Activated effector memory CD4-positive, alpha-beta T cell treated with Interleukin-2 at 50 U/mL for 16 hours (primary cell): ENCODE measurements at regions not wholly inside any gene's neighbourhood (a gene's known extent, or its start where the extent isn't known, plus 50 kb on each side); places are given as distances from the start of the nearest gene placed in this dataset.
"Not testable (repeated sequence)": the region's sequence is repeated elsewhere in the genome, so short reads cannot be mapped to it uniquely, and the experiment has no call there.

Experiments used
- DNase-seq: peaks from one replicate; pipeline ENCODE4 v3.0.0-alpha.2; 2020

DNA sequence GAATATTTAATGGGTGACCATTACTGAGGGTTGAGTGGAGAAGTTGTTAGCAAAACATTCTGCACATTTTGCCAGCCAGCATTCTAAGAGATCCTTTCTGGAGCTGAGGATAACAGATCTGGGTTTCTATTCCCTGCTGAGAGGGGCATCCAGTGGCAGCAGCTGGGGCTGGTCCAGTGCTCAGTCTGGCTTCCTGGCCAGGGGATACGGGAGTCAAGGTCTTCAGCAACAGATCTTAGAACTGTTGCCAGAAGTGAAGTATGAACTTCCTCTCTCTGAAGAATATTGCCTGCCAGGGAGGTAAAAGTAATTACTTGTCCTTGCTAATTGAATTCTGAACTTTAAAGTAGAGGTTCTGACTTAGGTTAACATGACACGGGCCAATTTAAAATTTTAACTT, 568.4 kb downstream of the REEP3 start:
- no peak for DNase-seq

DNA sequence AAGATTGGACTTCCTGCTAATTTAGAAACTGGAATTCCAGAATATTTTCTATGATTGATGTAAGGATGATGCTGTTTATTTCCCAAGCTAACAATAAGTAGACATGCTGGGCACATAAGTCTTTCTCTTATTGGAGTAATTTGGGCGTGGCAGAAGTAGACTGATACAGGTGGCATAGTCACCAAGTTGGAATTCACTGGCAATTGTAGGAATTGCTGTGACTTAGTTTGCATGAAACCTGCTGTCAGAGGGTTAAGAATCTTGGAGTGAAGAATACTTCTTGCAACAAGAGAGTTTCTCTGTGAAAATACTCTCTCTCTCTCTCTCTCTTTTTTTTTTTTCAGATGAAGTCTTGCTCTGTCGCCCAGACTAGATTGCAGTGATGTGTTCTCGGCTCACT, 569.7 kb downstream of the REEP3 start:
- DNase-seq, result no peak

DNA sequence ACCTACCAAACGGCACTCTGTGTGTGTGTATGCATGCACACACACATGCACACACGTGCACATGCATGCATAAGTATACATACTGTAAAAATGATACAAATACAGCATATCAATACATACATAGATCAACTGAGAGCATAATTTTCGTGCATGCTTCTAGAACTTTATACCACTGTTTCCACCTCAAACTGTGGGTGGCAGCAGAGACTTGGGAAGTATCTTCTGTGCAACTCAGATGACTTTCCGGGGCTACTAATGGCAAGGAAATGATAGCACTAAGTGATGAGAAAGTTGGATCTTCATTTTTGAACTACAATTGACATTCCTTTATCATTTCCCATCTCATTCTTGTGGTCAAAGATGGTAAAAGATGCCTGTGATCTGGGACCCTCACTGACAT, 570.7 kb downstream of the REEP3 start:
- DNase-seq, result no peak

DNA sequence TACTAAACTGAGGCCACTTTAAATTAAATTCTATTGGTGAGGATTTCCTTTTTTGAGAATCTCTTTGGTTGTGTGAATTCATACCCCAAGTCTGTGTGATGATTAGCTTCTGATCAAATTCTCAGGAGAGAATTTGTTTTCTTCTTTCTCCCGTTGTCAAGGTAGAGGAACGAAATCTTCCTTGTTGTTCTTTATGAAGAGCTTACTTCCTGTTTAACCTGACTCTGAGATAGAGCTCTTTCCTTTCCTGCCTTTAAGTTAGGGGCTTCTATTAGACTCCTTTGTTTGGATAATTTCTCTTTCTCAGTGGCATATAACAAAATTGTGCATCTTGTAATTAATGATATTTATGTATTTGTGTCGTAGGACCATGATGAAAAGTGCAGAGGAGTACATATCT, 572.1 kb downstream of the REEP3 start:
- no peak for DNase-seq

DNA sequence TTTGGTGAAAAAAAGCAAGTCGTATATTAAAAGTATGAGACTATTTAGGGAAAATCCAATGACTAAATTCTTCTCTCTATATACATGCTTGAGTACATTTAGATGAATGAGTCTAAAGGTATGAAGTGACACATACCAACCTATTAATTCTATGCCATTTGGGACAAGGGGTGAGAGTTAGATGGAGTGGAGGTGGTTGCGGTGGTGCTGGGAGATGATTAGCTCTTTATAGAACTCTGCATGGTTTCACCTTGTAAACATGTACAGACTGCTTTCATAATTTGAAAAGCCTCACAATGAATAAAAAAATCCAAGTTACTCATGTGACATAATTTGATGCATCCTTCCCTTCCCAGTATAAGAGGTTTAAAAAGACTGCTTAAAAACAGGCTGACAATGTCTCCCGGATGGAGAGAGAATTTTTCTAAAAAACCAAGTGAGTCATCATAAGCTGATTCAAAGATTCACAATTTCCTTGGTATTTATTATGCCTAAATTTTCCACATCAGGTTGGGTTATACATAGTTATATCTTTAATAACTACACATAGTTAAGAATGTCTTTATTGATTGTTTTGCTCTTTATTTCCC, 572.8 kb downstream of the REEP3 start:
- DNase-seq, result no peak

DNA sequence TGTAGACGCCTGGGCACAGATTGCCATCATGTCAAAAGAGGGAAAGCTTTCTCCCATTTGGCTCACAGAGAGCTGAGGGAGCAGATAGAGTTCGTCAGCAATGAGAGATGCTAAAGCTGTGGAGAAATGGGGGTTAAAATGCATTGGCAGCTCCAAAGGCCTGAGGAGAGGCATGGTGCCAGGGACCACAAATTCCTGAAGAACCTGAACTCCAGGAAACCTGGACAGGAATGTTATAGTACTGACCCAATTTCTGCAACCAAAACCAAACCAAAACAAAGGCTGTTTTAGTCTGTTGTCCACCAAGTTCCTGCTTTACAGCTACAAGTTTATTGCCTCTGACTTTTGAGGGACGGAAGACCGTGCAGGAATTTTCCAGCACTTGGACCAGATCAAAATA, 575.7 kb downstream of the REEP3 start:
- no peak for DNase-seq

DNA sequence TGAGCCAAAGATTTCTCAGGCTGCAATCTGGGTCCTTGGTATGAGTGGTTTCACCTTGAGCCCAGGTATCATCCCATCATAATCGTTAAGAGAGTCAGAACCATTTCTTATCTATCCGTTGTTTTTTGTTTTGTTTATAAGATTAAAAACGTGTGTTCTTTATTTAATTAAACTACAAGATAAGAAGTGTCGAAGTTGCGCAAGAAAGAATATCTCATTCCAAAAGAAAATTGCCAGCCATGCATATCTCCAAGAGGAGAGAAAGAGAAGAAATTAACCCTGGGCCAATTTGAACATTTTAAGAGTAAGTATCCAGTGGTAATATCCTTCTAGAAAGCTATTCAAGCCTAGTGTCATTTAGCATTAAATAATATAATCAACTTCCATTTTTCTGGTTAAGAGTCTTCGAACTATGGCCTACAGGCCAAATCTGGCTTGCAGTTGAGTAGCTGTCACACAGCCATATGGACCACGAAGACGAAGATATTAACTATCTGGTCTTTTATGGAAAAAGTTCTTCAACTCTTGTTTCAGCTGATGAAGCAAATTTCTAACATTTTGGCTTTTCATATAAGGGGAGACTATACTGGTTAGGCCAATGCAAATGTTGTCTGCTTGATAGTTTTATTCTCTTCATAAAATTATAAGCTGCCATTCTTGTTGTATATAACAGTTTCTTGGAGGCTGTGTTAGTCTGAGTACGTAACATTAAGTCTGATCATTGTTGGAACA, 576.4 kb downstream of the REEP3 start:
- no peak for DNase-seq

DNA sequence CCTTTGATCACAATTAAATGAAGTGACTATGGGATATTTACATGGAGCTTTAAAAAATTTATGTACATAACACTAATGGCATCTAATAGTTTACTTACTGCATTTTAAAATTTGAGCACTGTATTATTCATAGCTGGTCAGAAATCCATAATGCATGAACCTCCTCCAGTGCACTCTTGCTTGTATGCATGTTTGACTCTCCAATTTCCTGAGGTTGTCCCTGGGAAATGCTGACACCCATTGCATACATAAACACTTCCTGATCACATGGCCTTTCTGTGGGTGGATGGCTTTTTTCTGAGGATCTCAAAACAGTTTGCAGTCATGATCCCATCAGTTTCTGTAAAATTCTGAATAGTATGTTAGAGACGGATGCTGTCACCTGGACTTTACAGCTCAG, 577.8 kb downstream of the REEP3 start:
- DNase-seq, result no peak

DNA sequence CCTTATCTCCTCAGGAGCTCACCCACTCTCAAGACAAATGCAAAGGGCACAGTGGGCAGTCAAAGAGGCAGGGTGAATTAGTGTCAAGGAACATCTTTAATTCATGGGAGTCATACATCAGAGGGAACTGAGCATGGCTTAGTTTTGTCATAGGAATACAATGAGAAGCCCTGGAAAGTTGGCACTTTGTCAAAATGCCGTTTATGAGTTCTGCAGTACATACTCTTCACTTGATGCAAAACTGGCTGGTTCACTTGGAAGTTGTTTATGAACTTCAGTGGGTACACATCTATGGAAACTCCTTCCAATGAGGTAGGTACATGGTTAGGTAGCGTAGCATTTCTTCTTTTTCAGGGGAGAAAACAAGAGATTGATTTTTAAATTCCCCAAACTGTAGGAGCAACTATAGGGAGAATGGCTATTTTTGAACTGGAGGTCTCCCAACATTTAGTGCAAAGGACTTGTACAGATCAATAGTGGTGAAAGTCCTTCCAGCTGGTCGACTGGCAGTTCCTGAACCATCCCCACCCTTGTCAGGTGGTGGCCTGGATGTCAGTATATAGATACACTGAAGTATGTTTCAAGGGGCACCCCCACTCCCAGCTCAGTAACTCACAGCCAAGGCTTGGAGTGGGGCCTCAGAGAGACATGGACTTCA, 580.5 kb downstream of the REEP3 start:
- no peak for DNase-seq

DNA sequence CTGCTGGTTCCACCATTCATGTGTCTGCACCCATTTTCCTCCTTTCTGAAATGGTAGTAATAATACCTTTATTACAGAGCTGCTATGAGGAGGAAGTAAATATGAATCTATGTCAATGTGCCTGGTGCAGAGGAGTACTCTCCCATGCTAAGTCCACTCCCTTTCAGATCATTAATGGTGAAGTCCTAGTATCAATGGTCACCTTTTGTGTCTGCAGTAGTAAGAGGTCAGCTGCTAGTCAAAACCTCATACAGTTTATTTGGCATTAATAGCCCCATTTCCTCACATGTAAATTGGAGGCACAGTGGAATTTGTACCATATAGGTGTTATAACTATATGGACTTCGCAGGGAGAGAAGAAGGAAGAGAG, 581.0 kb downstream of the REEP3 start:
- DNase-seq, result no peak

DNA sequence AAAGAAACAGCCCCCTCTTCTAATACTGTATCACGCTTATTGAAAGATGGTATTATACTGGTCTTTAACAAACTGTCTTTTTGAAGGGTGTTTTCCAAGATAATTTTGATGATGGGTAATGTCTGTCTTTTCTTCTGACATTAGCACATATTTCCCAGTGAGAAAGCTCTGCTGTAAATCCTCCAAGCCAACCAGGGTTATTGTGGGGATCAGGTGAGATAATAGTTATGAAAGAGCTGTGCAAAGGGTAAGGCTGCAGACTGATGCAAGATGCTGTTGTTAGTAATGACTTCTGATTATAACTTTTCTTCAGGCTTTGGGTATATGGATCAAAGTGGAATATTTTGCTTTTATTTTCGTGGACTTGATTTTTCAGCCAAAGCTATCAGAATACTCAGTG, 581.7 kb downstream of the REEP3 start:
- DNase-seq, result no peak

DNA sequence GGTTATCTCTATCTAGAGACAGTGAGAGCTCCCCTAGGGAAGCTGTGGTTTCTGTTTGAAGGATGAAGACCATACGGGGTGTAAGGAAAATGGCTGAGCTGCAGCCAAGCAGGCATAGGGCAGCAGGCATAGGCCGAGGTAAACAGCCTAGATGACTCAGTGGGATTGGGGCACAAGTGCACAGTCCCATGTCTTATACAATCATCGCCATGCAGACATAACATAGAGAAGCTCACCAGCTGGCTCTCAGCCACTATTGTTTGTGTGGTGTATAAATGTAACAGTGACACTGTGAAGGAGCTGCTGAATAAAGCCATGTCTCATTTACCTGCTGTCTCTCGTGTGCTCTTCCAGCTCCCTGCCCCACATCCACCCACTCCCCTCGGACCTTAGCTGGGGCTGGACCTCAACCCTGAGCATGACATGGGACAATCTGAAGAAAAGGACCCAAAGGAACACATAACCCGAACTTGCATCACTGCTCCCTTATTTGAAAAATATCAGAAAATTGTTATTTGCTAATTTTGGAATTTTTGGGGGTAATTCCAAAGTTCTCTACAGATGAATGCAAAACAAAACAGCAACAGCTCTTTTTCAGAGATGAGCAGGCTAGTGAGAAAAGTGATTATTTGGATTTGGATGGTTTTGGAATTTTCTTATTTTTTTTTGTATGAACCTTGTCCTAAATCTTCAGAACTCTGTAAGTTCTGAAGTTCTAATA, 582.7 kb downstream of the REEP3 start:
- no peak for DNase-seq

DNA sequence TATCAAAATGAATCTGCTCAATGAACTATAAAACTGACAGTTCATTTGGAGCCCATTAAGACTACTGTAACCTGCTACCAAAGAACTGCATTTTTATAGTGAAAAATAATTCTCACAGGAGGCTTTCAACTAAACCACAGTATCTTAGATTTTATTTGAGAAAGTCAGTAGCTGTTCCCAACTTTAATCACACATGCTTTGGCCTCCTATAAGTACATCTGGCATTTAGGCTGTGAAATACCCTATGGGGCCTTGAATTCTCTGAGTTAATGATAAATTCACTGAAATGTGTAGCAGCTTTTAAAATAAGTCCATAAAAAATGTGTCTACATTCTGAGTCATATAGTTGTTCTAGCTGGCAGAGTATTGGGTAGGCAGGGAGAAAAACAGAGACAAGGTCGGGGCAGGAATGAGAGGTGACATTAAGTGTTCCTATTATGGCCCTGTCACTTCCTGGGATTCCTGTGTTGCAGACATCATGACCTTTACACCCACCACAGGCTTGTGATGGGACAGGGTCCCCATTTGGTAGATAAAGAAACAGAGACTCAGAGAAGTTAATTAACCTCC, 588.8 kb downstream of the REEP3 start:
- no peak for DNase-seq

DNA sequence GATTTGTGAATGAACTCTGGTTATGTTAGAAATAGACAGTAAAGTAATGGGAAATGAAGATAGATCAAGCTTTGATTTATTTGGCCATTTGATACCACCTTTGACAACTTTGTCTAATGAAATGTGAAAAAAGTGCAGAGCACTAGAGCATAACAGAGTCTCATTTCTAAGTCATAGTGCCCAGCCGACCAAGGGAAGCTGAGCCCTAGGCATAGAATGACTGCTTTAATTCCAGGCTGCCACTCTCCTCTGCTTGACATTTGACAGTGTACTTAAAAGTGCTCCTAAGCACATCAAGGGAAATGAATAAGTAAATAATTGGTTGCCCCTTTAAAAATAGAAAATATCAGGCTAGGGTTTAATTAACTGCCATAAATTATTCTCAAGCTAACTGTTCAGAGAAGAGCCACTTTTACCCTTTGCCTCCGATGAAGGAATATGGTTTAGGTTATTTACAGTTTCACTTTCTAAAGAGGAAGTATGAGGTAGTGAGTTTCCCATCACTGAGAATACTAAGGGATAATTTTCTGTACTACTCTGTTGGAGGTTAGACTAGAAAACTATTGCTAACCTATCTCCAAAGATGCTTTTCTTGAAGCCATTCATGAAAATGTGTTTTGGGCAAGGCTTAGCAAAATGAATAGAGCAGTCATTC, 591.6 kb downstream of the REEP3 start:
- no peak for DNase-seq

DNA sequence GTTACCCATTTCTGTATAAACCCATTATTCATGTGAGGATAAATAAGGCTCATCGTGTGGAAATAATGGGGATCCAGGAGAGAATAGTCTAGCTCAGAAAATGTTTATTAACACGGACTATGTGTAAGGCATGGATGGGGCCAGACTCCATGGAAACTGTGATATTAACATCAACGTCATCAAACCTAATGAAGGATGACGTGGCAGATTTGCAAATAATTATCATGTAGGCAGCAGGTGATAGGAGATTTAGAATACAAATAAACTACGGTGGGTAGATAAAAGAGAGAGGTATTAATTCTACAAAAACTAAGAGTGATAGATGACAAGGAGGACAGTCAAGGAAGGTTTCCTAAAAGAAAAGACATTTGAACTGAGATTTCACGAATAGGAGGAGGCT, 592.2 kb downstream of the REEP3 start:
- no peak for DNase-seq

DNA sequence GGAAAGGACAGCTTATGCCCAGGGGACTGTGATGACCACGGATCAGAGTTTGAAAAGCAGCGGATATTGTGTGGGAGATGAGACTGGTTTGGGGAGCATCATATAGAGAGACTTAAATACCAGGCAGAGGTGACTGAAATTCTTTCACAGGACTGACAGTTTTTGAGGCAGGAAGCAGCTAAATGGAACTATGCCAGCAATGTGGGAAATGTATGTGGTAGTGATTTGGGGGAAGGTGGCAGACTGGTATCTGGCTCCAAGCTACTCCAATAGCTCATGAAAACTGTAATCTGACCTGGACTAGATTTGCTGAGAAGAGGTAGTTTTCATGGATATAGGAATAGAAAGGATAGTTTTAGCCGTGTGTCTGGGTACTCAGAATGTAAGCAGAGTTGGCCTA, 592.6 kb downstream of the REEP3 start:
- no peak for DNase-seq

DNA sequence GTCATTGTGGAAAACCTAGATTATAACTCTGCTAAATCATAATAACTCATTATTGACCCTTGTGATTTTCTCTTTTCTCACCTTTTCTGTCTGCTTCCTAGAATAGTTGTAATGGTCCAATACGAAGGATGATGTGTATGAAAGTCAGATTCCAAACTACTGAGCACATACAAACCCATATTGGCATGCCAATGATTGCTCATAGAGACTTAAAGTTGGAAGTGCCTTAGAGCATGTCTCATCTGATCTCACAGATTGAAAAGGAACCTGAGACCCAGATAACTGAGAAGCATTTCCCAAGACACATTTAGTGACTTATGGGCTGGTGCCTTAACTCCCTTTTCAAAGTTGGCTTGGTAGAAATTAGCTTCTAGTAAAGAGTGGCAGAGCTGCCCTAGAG, 594.3 kb downstream of the REEP3 start:
- DNase-seq, result no peak

DNA sequence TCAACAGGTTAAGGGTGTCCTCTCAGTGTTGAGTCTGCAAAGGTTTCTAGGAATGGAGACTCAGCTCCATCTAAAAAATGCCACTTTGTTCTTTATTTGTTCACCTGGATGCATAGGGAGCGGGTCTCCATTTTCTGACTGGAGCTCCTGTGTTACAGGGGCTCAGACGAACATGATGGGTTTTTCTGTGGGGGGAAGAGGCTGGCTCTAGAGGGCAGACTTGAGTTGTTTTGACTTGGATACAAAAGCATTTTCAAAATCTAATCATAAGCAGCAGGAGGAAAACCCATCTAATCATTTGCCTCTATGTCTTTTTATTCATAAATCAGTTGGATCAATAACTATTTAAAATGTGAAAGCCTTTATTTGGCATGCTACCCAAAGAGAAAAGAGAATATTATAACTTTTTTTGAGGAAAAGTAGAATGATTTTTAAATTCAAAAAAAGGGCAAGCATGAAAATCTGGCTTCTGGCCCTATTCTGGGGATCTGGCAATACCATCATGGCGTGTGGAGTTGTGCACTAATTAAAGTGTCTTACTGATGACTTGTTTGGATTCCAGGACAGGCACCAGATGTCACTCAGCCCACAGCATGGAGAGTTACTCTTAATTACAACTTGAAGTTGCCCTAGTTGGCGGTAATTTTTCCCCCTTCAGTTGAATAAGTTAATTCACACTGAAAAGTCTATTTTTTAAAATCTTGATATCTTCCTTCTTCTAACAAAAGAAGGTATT, 594.9 kb downstream of the REEP3 start:
- DNase-seq, result no peak

DNA sequence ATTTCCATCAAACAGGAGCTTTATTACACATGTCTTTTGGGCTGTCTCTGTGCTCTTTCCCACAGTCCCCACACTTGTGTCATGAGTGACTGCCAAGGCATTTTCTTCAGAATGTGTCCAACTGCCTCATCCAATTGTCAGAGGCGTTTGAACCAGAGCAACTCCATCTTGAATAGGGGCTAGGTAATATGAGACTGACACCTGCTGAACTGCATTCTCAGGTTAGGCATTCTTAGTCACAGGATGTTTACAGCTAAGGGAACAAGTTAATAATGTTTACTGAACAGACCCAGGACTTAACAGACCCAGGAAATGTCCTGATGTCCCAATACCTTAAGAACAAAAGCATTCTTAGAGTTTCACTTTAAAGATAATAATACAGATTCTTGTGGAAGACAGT, 595.5 kb downstream of the REEP3 start:
- DNase-seq, result no peak

DNA sequence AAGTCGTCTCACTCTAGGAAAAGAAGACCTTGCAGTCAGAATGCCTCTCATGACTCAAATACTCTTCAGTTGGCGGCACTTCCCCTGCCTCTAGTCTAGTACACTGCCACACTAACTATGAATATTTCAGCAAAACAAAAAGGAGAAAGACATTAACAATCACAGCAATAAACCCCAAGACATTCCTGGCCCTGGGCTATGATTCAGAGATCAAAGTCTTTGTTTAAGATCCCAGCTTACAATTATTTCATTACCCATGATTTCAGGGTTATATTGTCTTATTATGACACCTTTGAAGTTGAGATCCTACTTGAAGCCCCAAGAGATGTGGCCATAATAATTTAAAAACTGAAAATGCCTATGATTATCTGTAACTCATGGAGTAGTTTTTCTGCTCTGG, 597.5 kb downstream of the REEP3 start:
- no peak for DNase-seq

DNA sequence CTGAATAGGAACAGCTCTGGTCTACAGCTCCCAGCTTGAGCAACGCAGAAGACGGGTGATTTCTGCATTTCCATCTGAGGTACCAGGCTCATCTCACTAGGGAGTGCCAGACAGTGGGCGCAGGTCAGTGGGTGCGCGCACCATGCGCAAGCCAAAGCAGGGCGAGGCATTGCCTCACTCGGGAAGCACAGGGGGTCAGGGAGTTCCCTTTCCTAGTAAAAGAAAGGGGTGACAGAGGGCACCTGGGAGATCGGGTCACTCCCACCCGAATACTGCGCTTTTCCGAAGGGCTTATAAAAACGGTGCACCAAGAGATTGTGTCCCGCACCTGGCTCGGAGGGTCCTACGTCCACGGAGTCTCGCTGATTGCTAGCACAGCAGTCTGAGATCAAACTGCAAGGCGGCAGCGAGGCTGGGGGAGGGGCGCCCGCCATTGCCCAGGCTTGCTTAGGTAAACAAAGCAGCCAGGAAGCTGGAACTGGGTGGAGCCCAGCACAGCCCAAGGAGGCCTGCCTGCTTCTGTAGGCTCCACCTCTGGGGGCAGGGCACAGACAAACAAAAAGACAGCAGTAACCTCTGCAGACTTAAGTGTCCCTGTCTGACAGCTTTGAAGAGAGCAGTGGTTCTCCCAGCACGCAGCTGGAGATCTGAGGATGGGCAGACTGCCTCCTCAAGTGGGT, 599.2 kb downstream of the REEP3 start:
- DNase-seq, result not testable (repeated sequence)

DNA sequence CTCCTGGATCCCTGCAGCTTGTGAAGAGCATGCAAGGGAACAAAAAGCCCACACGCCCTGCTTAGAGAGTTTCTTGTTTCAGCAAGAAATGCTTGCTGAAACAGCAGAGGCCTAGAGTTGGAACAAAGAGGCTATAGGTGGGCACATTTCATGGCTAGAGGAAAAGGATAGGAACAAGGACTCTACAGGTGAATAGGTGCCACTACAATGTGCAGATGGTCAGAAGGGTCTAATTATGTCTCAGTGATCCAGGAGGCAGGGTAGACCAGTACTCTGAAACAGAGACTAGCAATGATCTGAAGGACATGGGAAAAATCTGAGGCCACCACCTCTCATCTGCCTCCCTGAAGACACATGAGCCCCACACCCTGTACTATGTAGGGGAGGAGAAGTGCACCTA, 609.0 kb downstream of the REEP3 start:
- DNase-seq, result no peak
